ENCODE measurements at regions not wholly inside any gene's neighbourhood (a gene's known extent, or its start where the extent isn't known, plus 50 kb on each side); places are given as distances from the start of the nearest gene placed in this dataset.

DNA sequence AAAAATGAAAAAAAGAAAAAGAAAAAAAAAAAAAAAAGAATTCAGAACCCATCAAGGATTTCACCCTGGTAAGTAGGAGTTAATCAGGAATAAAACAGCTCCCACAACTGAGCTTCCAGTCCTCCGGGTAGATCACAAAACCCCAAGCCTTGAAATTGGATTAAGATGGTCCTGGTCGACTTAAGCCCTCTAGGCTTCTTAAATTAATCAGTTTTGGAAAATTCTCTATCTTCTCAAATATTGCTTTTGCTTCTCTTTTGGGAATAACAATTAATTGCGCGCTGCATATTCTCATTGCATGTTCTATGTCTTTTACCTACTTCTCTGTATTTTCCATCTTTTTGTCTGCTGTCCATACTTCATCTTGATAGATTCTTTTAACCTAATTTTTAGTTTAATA is 348.0 kb upstream of the MEX3C start:
- TF ChIP-seq, protein P1, sequence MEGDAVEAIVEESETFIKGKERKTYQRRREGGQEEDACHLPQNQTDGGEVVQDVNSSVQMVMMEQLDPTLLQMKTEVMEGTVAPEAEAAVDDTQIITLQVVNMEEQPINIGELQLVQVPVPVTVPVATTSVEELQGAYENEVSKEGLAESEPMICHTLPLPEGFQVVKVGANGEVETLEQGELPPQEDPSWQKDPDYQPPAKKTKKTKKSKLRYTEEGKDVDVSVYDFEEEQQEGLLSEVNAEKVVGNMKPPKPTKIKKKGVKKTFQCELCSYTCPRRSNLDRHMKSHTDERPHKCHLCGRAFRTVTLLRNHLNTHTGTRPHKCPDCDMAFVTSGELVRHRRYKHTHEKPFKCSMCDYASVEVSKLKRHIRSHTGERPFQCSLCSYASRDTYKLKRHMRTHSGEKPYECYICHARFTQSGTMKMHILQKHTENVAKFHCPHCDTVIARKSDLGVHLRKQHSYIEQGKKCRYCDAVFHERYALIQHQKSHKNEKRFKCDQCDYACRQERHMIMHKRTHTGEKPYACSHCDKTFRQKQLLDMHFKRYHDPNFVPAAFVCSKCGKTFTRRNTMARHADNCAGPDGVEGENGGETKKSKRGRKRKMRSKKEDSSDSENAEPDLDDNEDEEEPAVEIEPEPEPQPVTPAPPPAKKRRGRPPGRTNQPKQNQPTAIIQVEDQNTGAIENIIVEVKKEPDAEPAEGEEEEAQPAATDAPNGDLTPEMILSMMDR (IDR thresholded peaks at IDR 0.05 in 2 of 3, conservative IDR thresholded peaks at IDR 0.05 in 1 of 3; ENCODE audit: borderline replicate concordance in 1 of 3, insufficient read depth in 1 of 3, low read depth in 2 of 3, low read length in 2 of 3) = no peak
- TF ChIP-seq ELF1 (IDR thresholded peaks at IDR 0.05; ENCODE audit: borderline replicate concordance, low read depth) (no peak), EZH2phosphoT487 (IDR thresholded peaks at IDR 0.05; ENCODE audit: borderline replicate concordance) (no peak), REST (IDR thresholded peaks at IDR 0.05; ENCODE audit: low read depth) (no peak), JUND (IDR thresholded peaks at IDR 0.05) (no peak), EZH2 (IDR thresholded peaks at IDR 0.05) (no peak), TCF7L2 (IDR thresholded peaks at IDR 0.05; ENCODE audit: borderline replicate concordance, extremely low read depth, insufficient read depth, insufficient read length) (no peak), POLR2A (IDR thresholded peaks at IDR 0.05; ENCODE audit: borderline replicate concordance, extremely low read depth, insufficient read depth, insufficient read length) (no peak), YY1 (IDR thresholded peaks at IDR 0.05; ENCODE audit: extremely low read depth, insufficient replicate concordance, low read depth, low read length) (no peak), CBX3 (IDR thresholded peaks at IDR 0.05; ENCODE audit: low read depth) (no peak), SP1 (IDR thresholded peaks at IDR 0.05; ENCODE audit: low read depth) (no peak)
- TF ChIP-seq, protein P2, sequence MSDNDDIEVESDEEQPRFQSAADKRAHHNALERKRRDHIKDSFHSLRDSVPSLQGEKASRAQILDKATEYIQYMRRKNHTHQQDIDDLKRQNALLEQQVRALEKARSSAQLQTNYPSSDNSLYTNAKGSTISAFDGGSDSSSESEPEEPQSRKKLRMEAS (IDR thresholded peaks at IDR 0.05) = no peak

Measured in HCT116 (cell line).